Activated CD4-positive, alpha-beta T cell treated with anti-CD3 and anti-CD28 coated beads, Interleukin-2, amount 50 U/mL, for 24 hours (primary cell): ENCODE measurements at regions not wholly inside any gene's neighbourhood (a gene's known extent, or its start where the extent isn't known, plus 50 kb on each side); places are given as distances from the start of the nearest gene placed in this dataset.
A peak's percentile ranks its signal among the peaks of the same experiment; 100 is the strongest.
"Not testable (repeated sequence)": the region's sequence is repeated elsewhere in the genome, so short reads cannot be mapped to it uniquely, and the experiment has no call there.

ENCODE experiments used
- DNase-seq, 2 donors: peaks; one replicate each; pipeline ENCODE4 v3.0.0-alpha.2; 2020; ENCODE audit warnings: low read depth in 1 of 2, low spot score in 1 of 2

DNA sequence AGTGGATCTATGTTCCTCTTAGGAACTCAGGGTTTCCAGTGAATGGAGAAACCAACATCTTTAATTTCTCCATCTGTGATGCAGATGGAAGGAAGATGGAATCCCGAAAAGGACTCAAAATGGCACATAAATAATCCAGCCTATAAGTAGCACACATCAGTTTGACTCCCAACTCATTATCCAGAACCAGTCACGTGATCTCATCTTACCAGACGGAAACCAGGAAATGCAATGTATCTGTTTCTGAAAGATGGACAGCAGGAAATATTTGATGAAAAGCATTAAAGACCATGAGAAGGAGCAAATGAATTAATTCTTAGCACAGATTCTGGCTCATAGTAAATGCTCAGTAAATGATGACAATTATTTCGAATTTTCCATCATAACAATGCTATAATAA lies 443.1 kb upstream of the FMR1 start:
- no peak for DNase-seq

GRCh38 chrX:147476008-147476407 lies 435.7 kb upstream of the FMR1 start:
- DNase-seq = peak in 1 of 2 donors; percentile 0

DNA sequence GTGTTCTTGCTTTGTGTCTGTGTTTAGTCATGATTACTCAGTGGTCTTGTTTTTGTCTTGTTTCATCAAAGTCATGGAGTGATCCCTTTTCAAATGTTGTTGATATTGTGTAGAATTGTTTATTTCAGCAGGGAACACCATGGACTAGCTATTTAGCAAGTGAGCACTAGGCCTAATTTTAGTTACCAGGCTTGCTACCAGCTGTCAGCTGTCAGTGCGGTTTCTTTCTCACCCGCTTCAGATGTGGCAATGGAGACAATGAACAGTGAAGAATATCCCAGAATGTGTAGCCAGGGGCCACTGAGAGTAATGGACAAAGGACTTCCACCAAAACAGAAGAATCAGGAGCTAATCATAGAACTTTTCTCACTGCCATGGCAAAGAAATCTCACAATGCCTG lies 432.8 kb upstream of the FMR1 start:
- no peak for DNase-seq

- DNase-seq = no peak
Observed at GRCh38 chrX:147485207-147485606, 426.5 kb upstream of the FMR1 start.

- DNase-seq = no peak
Observed at GRCh38 chrX:147494365-147494764, 417.4 kb upstream of the FMR1 start.

DNA sequence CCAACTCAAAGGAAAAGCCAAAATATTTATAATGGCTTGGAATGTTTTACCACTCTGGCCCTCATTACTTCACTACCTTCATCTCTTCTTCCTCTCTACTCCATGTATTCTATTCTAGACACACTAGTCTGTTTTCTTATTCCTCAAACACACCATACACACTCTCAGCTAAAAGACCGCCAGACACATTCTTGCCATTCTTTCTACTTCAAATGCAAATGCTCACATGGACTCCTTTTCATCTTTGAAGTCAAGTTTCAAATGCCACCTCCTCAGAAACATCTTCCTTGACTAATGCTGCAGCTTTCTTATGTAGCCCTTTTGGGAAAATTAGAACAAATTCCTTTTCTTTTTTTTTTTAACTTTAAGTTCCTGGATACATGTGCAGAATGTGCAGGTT lies 412.9 kb upstream of the FMR1 start:
- no peak for DNase-seq

- no peak for DNase-seq
Observed at GRCh38 chrX:147522981-147523380, 388.7 kb upstream of the FMR1 start.

DNA sequence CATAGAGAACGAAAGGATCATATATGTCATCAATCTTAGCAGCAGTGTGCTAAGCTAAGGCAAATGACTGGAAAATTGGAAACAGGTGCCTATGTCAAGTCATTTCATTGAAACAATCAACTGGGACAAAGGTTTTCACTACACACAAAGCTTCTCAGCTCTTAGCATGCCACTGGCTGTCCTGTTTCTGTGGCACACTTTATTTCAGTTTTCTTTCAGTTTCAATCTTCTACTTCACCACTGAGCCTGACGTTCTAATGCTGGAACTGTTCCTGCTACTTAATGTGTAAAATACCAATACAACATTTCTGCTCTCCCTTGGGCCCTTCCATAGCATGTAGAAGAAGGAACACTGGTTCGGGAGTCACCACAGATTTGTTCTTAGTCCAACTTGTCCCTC lies 378.3 kb upstream of the FMR1 start:
- DNase-seq = no peak

- DNase-seq = no peak
Observed at GRCh38 chrX:147537172-147537571, 374.5 kb upstream of the FMR1 start.

- DNase-seq = not testable (repeated sequence)
Observed at GRCh38 chrX:147548023-147548422, 363.7 kb upstream of the FMR1 start.

GRCh38 chrX:147550217-147550616 lies 361.5 kb upstream of the FMR1 start:
- DNase-seq = no peak

GRCh38 chrX:147559191-147559590 lies 352.5 kb upstream of the FMR1 start:
- DNase-seq = no peak

DNA sequence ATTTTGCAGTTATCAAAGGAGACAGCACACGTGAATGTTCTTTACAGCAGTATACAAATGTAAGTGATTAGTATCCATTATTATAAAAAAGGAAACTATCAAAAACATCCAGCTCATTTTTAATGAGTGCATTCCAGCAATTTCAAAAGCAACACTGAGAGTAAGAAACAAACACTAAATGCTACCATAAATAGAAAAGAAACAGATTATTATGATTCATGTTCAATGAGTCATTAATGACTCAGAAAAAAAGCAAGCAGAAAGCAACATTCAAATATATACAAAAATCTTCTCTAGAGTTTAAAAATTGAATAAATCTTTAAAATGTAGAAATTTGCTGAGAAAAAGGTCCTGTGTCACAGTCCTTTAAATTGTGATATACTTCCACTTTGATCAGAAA lies 346.5 kb upstream of the FMR1 start:
- DNase-seq = no peak

- DNase-seq = no peak
Observed at GRCh38 chrX:147570483-147570882, 341.2 kb upstream of the FMR1 start.

GRCh38 chrX:147573266-147573665 lies 338.5 kb upstream of the FMR1 start:
- no peak for DNase-seq

DNA sequence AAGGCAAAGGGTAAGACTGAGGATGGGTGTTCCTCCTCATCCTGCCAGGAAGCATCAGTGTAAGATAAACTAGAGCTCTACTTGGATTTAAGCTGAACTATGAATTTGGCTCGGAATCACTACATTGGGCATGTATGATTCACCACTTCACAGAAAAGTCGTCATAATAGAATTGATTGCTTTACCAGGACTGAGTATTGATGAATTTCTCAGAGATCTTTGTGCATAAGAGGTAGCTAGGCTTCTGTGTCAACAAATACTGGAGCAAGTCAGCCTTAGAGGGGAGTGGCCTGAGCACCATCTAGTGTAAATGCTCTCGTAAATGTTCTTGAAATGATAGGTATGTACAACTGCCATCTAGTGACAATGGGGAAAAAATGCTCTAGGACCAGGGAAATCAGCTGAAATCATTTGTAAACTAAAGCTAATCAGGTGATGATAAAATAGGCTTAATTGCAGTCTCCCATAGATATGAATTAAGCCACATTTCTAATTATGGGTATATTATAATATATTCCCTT lies 309.5 kb upstream of the FMR1 start:
- DNase-seq = no peak

DNA sequence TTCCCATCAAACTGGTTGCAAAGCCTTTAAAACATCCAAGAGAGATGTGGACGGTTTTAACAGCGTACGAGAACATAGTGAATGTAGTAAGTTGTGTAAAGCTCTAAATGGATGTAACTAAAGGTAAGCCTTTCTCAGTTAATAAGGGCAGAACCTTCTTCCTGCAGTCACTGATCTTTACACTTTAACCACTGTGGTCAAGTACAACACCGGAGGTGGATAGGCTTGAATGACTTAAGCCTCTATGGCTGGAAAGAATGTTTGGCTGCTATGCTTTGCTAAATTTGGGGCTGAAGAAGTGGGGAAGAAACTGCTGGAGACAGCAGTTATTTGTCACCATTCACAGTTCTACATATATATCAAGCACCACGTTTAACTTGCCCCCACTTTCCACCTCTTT lies 285.1 kb upstream of the FMR1 start:
- DNase-seq = no peak

- DNase-seq = no peak
Observed at GRCh38 chrX:147635186-147635585, 276.5 kb upstream of the FMR1 start.

DNA sequence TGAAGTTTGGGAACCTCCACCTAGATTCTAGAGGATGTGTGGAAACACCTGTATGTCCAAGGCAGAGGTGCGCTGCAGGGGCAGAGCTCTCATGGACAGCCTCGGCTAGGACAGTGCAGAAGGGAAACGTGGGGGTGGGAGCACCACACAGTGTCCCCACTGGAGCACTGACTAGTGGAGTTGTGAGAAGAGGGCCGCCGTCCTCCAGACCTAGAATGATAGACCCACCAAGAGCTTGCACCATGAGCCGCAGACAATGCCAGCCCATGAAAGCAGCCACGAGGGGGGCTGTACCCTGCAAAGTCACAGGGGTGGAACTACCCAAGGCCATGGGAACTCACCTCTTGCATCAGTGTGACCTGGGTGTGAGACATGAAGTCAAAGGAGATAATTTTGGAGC lies 274.5 kb upstream of the FMR1 start:
- no peak for DNase-seq

DNA sequence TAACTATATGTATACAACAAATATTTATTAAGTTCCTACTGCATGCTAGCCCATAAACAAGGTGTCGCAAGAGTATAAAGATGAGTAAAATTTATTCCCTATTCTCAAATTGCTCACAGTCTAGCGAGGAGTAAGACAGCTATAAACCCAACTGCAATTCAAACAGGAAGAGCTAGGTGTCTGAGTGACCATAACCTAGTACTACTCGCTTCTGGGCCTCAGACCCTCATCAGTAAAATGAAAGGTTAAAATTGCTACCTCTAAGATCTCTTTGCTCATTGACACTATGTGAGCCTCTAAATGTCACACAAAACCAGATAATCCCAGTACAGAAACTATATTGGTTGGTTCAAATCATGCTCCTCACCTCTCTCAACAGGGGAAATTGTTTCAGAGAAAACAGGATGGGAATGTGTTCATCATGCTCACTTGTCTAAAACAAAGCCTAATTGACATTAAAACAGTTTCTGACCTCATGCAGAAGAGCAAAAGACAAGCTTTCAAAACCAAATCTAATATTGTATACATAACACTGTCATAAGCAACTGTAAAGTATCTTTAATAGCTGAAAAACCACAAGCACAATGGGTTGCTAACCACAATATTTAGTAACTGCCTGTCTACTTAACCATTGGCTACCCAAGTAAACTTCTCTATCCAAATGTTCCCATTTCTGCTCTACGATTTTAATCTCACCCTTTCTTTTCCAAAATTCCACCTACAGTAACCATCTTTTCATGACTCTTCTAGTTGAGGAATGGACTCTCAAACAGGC lies 264.6 kb upstream of the FMR1 start:
- no peak for DNase-seq

- no peak for DNase-seq
Observed at GRCh38 chrX:147675819-147676218, 235.9 kb upstream of the FMR1 start.

GRCh38 chrX:147679356-147680005 lies 232.2 kb upstream of the FMR1 start:
- no peak for DNase-seq

GRCh38 chrX:147680251-147680650 lies 231.5 kb upstream of the FMR1 start:
- DNase-seq = no peak
